GM10266 (cell line): ENCODE measurements at regions not wholly inside any gene's neighbourhood (a gene's known extent, or its start where the extent isn't known, plus 50 kb on each side); places are given as distances from the start of the nearest gene placed in this dataset.
A peak's percentile ranks its signal among the peaks of the same experiment; 100 is the strongest.

Experiments used
- DNase-seq: peaks from one replicate; pipeline ENCODE4 v3.0.0; 2012; ENCODE audit errors: extremely low spot score
- CTCF ChIP-seq: IDR thresholded peaks from 2 replicates; pipeline ENCODE4 v1.5.1; 2012; ENCODE audit warnings: mild to moderate bottlenecking, low read depth; ENCODE audit not compliant: control insufficient read depth, insufficient read depth; ENCODE audit errors: missing control alignments

- no peak for DNase-seq
- no peak for TF ChIP-seq CTCF
These were observed 559.0 kb downstream of the PDCD6IP start for GRCh38 chr3:34357461-34357860.

GRCh38 chr3:34359064-34359463 lies 560.6 kb downstream of the PDCD6IP start:
- DNase-seq, result no peak
- TF ChIP-seq CTCF, result no peak

GRCh38 chr3:34360713-34361112 lies 562.3 kb downstream of the PDCD6IP start:
- no peak for DNase-seq
- no peak for TF ChIP-seq CTCF

GRCh38 chr3:34361921-34362320 lies 563.5 kb downstream of the PDCD6IP start:
- no peak for TF ChIP-seq CTCF
- DNase-seq, result peak; percentile 29

- DNase-seq, result no peak
- no peak for TF ChIP-seq CTCF
These were observed 564.5 kb downstream of the PDCD6IP start for GRCh38 chr3:34362910-34363309.

- no peak for DNase-seq
- no peak for TF ChIP-seq CTCF
These were observed 565.5 kb downstream of the PDCD6IP start for GRCh38 chr3:34363881-34364280.

GRCh38 chr3:34364335-34364734 lies 565.9 kb downstream of the PDCD6IP start:
- no peak for TF ChIP-seq CTCF
- DNase-seq, result no peak
